H1 (cell line): ENCODE measurements at regions not wholly inside any gene's neighbourhood (a gene's known extent, or its start where the extent isn't known, plus 50 kb on each side); places are given as distances from the start of the nearest gene placed in this dataset.

Source experiments
- BRCA1 ChIP-seq: IDR thresholded peaks from 2 replicates; pipeline ENCODE4 v1.6.1; 2012; ENCODE audit warnings: low read depth, low read length, improper control_type of control experiment
- CBX8 ChIP-seq: fragments of 300-800, 300-1000 bp; sonication (generic); IDR thresholded peaks from 2 replicates; pipeline ENCODE4 v1.7.1; 2016; ENCODE audit warnings: low read depth, low read length, borderline replicate concordance
- CEBPB ChIP-seq: IDR thresholded peaks from 2 replicates; pipeline ENCODE4 v1.6.1; 2012; ENCODE audit warnings: low read depth, low read length
- CTCF ChIP-seq, 3 experiments: IDR thresholded peaks; 1 replicate in 2 of 3; 2 replicates in 1 of 3; pipeline versions ENCODE4 v1.5.1 to v1.6.1; 2011; ENCODE audit warnings: low read length in 3 of 3, mild to moderate bottlenecking in 3 of 3, inconsistent platforms in 2 of 3, low read depth in 1 of 3, moderate library complexity in 1 of 3; ENCODE audit not compliant: insufficient read depth in 1 of 3; ENCODE audit errors: control extremely low read depth in 1 of 3
- EP300 ChIP-seq, 2 experiments: IDR thresholded peaks; 1 replicate in 1 of 2; 2 replicates in 1 of 2; pipeline ENCODE4 v1.6.1; 2011 to 2012; ENCODE audit warnings: low read depth in 2 of 2, low read length in 2 of 2, mild to moderate bottlenecking in 2 of 2, borderline replicate concordance in 1 of 2, inconsistent platforms in 1 of 2, moderate library complexity in 1 of 2
- HDAC6 ChIP-seq: IDR thresholded peaks from one replicate; pipeline ENCODE4 v1.7.1; 2012; ENCODE audit warnings: low read depth, mild to moderate bottlenecking, inconsistent platforms, low read length, moderate library complexity
- MAFK ChIP-seq: IDR thresholded peaks from 2 replicates; pipeline ENCODE4 v1.6.1; 2012; ENCODE audit warnings: low read depth, mild to moderate bottlenecking, improper control_type of control experiment, low read length
- MAX ChIP-seq: IDR thresholded peaks from 2 replicates; pipeline ENCODE4 v1.6.1; 2012; ENCODE audit warnings: inconsistent platforms
- PHF8 ChIP-seq: fragments of 200-600 bp; sonication (generic); conservative IDR thresholded peaks from 2 replicates; pipeline ENCODE4 v1.7.1; 2012; ENCODE audit warnings: low read depth, mild to moderate bottlenecking, inconsistent platforms, low read length, moderate library complexity
- POLR2AphosphoS5 ChIP-seq: IDR thresholded peaks from 2 replicates; pipeline ENCODE4 v1.6.1; 2011; ENCODE audit warnings: low read depth, low read length
- RAD21 ChIP-seq, 2 experiments: IDR thresholded peaks in 1 of 2; conservative IDR thresholded peaks in 1 of 2; 2 replicates each; pipeline ENCODE4 v1.6.1; 2011; ENCODE audit warnings: low read depth in 2 of 2, low read length in 2 of 2, improper control_type of control experiment in 1 of 2, inconsistent platforms in 1 of 2, mild to moderate bottlenecking in 1 of 2, moderate library complexity in 1 of 2
- RXRA ChIP-seq: IDR thresholded peaks from 2 replicates; pipeline ENCODE4 v1.6.1; 2011; ENCODE audit warnings: low read depth, mild to moderate bottlenecking, low read length, moderate library complexity; ENCODE audit not compliant: insufficient read depth
- SRF ChIP-seq: IDR thresholded peaks from 2 replicates; pipeline ENCODE4 v1.6.1; 2011; ENCODE audit warnings: mild to moderate bottlenecking, low read depth, low read length, moderate library complexity
- TAF1 ChIP-seq: IDR thresholded peaks from 2 replicates; pipeline ENCODE4 v1.6.1; 2011; ENCODE audit warnings: mild to moderate bottlenecking, low read depth, low read length

- TF ChIP-seq POLR2AphosphoS5, result no peak
- no peak for TF ChIP-seq CEBPB
- TF ChIP-seq PHF8, result no peak
- TF ChIP-seq EP300 (IDR thresholded peaks at IDR 0.05; ENCODE audit: borderline replicate concordance in 1 of 2, low read depth in 2 of 2, low read length in 2 of 2), result no peak
- no peak for TF ChIP-seq TAF1
- no peak for TF ChIP-seq CTCF (IDR thresholded peaks at IDR 0.05; ENCODE audit: control extremely low read depth in 1 of 3, insufficient read depth in 1 of 3, low read depth in 1 of 3, low read length in 3 of 3)
- TF ChIP-seq RAD21 (IDR thresholded peaks at IDR 0.05 in 1 of 2, conservative IDR thresholded peaks at IDR 0.05 in 1 of 2; ENCODE audit: low read depth in 2 of 2, low read length in 2 of 2), result no peak
- no peak for TF ChIP-seq HDAC6
- TF ChIP-seq SRF, result no peak
- no peak for TF ChIP-seq BRCA1
- TF ChIP-seq MAX, result no peak
- no peak for TF ChIP-seq CBX8
- TF ChIP-seq MAFK, result no peak
- no peak for TF ChIP-seq RXRA
These were observed 623.1 kb upstream of the LRFN5 start for GRCh38 chr14:40983604-40984003.
